ENCODE measurements at regions not wholly inside any gene's neighbourhood (a gene's known extent, or its start where the extent isn't known, plus 50 kb on each side); places are given as distances from the start of the nearest gene placed in this dataset.

DNA sequence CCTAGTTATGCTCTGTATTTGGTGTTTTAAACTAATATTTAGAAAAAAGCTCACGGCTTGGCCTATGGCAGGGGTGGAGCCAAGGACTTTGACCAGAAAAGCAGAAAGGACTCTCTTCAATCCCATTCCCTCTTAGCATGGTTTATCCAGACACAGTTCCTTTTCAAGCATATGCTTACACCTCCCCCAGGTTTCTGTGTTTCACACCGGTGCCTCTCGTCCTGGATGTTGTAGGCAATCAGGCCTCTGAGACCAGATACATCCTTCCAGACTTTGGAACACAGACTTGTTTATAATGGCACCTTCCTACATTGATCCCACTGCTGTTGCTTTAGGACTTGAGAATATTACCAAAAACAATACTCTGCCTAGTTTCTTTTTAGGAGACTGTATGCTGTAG lies 440.5 kb upstream of the ARPP21 start:
- TF ChIP-seq, protein P1, sequence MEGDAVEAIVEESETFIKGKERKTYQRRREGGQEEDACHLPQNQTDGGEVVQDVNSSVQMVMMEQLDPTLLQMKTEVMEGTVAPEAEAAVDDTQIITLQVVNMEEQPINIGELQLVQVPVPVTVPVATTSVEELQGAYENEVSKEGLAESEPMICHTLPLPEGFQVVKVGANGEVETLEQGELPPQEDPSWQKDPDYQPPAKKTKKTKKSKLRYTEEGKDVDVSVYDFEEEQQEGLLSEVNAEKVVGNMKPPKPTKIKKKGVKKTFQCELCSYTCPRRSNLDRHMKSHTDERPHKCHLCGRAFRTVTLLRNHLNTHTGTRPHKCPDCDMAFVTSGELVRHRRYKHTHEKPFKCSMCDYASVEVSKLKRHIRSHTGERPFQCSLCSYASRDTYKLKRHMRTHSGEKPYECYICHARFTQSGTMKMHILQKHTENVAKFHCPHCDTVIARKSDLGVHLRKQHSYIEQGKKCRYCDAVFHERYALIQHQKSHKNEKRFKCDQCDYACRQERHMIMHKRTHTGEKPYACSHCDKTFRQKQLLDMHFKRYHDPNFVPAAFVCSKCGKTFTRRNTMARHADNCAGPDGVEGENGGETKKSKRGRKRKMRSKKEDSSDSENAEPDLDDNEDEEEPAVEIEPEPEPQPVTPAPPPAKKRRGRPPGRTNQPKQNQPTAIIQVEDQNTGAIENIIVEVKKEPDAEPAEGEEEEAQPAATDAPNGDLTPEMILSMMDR (IDR thresholded peaks at IDR 0.05): no peak
- TF ChIP-seq POLR2A (IDR thresholded peaks at IDR 0.05): no peak
